GM18858 (cell line): ENCODE measurements at regions not wholly inside any gene's neighbourhood (a gene's known extent, or its start where the extent isn't known, plus 50 kb on each side); places are given as distances from the start of the nearest gene placed in this dataset.
"Not testable (repeated sequence)": the region's sequence is repeated elsewhere in the genome, so short reads cannot be mapped to it uniquely, and the experiment has no call there.

Experiments used
- ATAC-seq: cut with Tn5 transposase; IDR thresholded peaks from one replicate; pipeline ENCODE4 v1.9.1; 2021; ENCODE audit not compliant: unreplicated experiment

GRCh38 chr2:180840641-180841040 is 139.8 kb upstream of the UBE2E3 start:
- no peak for ATAC-seq

DNA sequence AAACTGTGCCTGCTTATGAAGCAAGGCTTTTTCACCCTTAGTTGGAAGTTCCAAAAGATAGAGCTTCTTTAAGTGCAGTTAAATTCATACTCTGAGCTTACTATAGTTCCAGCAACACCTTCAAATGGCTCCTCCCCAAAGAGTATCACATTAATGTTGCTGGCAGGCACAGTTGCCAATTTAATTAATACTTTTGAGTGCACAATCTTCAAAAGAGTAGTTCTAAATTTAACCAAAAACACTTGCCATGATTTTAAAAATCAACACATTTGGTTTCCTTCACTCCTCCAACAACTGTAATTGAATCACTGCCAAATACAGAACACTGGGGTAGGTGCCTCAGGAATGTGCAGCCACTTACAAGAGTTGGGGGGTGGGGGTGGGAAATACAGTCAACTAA is 150.6 kb upstream of the UBE2E3 start:
- ATAC-seq, result no peak

GRCh38 chr2:180829261-180829660 is 151.1 kb upstream of the UBE2E3 start:
- no peak for ATAC-seq

- no peak for ATAC-seq
These were observed 151.6 kb upstream of the UBE2E3 start for GRCh38 chr2:180828756-180829155.

DNA sequence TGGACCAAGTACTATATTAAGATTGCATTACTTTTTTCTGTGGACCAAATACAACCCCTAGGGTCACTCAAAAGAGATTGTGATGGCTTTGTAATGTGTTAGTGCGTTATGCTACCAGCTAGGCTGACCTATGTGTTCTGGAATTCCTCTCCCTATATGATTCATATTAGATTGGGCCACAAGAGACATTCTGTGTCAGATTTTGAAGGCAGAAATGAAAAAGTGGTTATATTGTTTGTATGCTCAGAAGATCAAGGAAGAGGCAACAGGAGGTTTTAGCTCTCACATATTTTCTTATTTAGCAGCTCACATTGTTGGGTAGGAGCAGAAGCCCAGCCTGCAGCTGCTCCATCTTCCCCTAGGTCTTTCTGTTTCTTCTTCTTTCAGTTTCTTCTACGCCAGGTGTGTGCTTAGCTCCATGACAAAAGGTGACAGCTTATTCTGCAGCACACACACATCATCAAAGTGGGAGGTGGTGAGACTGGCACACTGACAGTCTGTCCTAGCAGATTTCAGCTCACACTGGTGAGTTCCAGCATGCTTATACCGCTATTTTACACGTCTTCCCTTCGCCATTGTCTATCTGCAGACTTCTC is 156.8 kb upstream of the UBE2E3 start:
- ATAC-seq, result no peak

DNA sequence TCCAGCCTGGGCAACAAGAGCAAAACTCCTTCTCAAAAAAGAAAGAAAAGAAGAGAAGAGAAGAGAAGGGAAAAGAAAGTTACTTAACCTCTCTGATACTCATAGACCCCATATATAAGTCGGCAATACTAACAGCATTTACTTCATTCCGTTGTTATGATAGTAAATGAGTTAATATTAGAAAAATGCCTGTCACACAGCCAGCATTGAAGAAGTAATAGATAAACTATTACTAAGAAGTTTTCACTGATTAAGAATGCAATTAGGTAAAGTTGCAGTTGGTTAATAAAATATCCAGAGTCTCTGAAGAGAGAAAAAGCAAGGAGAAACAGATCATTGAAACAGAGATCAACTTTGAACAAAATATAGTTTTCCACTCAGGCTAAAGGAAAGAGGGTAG is 161.3 kb upstream of the UBE2E3 start:
- no peak for ATAC-seq

- not testable (repeated sequence) for ATAC-seq
These were observed 161.7 kb upstream of the UBE2E3 start for GRCh38 chr2:180818700-180819099.

DNA sequence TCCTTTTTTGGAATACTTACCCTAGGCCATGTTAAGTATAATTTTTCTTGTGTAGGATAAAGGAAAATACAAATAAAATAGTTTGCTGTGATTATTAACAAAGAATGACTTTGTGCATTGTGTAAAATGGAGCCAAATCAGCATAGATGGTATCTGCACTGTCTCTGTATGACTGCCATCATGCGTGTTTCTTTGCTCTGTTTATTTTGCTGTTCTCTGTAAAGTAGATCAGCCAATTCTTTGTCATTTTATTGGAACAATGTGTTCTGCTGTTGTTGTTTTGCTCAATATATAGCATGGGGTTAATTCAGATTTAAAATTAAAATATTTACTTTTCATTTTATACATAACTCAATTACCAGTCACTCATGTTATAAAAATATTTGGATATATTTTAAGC is 181.3 kb upstream of the UBE2E3 start:
- no peak for ATAC-seq

DNA sequence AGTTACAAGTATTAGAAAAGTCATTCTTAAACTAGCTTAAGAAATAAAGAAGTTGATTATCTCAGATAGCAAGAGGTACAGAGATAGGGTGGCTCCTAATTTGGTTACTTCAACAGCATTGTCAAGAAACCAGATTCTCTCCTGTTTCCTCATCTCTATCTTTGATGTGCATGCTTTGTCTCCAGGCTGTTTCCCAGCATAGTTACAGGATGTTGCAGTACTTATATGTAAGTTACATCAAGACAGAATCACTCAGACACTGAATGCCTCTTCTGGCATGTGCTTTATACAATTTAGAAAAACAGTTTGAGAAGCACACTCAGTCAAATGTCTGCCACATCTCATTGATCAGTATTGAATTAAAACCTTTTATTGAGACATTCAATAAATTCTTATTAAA is 189.5 kb upstream of the UBE2E3 start:
- ATAC-seq, result no peak

DNA sequence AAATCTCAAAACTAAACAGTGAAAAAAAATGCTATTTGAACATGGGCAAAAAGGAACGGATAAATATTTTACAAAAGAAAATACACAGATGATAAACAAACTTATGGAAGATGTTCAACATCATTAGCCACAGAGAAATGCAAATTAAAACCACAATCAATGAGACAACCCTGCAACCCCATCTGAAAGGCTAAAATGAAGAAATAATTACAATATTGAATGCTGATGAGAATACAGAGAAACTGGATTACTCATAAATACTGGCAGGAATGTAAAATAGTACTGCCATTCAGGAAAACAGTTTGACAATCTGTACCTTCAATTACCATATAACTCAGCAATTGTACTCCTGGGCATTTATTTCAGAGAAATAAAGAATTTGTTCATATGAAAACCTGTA is 193.1 kb upstream of the UBE2E3 start:
- ATAC-seq, result no peak

- ATAC-seq, result no peak
These were observed 199.1 kb upstream of the UBE2E3 start for GRCh38 chr2:180781276-180781675.

DNA sequence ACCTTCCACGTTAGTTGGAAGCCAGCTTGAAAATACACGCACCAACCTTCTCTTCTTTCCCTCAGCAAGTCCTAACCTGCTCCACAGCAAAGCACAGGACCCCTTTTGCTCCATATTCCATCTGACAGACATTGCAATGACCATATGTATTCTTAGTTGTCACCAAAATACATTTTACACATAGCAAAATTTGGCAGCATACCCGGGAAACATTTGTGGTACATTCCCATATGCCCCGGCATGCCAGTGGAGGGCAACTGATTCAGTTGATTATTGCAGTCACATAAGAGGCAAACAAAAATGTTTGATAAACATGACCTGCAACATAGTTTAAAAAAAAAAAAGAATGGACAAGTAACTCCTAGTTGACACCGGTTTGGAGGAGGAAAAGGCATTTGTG is 202.1 kb upstream of the UBE2E3 start:
- no peak for ATAC-seq

- no peak for ATAC-seq
These were observed 203.5 kb upstream of the UBE2E3 start for GRCh38 chr2:180776921-180777320.

DNA sequence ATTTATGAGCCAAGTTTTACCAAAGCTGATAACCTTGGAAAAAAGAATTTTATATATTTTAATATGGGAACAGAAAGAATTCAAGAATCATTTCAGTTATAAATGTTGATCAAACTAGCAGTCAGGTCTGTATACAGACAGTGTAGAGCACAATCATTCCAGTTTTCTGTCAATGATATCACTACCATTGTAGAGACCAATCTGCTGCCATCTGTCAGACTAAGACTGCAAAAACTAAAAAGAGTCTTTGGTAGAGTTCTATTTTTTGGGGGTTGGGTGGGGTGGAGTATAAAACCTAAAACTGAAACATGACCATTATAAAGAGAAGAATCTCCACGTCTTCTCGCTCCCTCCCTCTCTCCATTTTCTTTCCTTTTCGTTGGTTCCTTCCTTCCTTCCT is 204.7 kb upstream of the UBE2E3 start:
- ATAC-seq, result no peak

DNA sequence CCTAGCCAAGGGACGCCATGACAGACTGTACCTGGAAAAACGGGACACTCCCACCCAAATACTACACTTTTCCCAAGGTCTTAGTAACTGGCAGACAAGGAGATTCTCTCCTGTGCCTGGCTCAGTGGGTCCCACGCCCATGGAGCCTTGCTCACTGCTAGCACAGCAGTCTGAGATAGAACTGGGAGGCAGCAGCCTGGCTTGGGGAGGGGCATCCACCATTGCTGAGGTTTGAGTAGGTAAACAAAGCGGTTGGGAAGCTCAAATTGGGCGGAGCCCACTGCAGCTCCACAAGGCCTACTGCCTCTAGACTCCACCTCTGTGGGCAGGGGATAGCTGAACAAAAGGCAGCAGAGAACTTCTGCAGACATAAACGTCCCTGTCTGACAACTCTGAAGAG is 215.1 kb upstream of the UBE2E3 start:
- ATAC-seq, result not testable (repeated sequence)

GRCh38 chr2:180763263-180763989 is 217.0 kb upstream of the UBE2E3 start:
- ATAC-seq, result no peak

DNA sequence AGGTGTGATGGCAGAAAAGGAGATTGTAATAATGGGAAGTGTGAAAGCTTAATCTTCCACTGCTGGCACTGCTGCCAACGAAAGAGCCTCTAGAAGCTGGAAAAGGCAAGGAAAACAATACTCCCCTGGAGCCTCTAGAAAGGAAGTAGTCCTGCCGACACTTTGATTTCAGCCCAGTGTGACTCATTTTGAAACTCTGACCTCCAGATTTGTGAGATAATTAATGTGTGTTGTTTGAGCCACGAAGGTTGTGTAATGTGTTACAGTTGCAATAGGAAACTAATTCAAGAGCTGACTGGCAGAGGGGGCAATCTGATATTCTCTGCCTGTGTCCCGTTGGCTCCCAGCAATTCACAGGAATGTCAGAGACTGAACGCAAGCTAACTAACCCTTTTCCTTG is 219.2 kb upstream of the UBE2E3 start:
- no peak for ATAC-seq

DNA sequence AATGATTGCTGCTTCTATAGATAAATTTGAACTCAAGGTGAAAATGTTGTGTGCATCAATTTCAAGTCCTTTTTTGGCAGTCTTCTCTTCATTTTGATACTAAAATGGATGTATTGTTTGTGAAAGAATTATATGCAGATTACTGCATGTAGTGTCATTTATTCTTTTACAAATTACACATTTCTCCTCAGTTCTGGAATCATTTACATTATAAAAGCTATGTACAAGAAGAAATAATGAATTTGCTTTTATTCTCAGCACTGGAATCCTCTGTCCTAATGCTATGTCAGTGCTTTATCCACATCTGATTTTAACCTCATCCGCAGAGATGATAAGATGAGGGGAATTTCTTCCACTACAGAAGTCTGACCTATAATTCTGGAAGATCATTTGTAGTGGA is 220.8 kb upstream of the UBE2E3 start:
- ATAC-seq, result no peak

- ATAC-seq, result no peak
These were observed 226.3 kb upstream of the UBE2E3 start for GRCh38 chr2:180753809-180754761.

- no peak for ATAC-seq
These were observed 229.0 kb upstream of the UBE2E3 start for GRCh38 chr2:180751306-180751920.

GRCh38 chr2:180747728-180748127 is 232.7 kb upstream of the UBE2E3 start:
- ATAC-seq, result no peak
